HCT116 (cell line): ENCODE measurements at regions not wholly inside any gene's neighbourhood (a gene's known extent, or its start where the extent isn't known, plus 50 kb on each side); places are given as distances from the start of the nearest gene placed in this dataset.

Source experiments
- ATAC-seq: fragments of 200-7000 bp; cut with Tn5 transposase; 2 replicates; pipeline ENCODE4 v1.9.1; 2020; ENCODE audit warnings: mild to moderate bottlenecking, moderate library complexity
- BruUV-seq: library from RNA; stranded (reverse); fragments of 400-500 nt; replicated peaks from 2 replicates; lab custom pipeline; 2021; lab: Mats Ljungman, UMichigan
- CTCF ChIA-PET: fragments of 300-600 bp; sonication (Branson Sonifier 250); formaldehyde crosslinking; loops from one replicate; lab custom pipeline; 2021; ENCODE audit warnings: antibody characterized with exemption; lab: Charles Lee
- POLR2A ChIA-PET: fragments of 300-600, 350-600 bp; sonication (Branson Sonifier 250); formaldehyde crosslinking; loops from one replicate; lab custom pipeline; 2021; ENCODE audit warnings: antibody characterized with exemption; lab: Charles Lee
- RAD21 ChIA-PET, 2 experiments: fragments of 300-600 bp; sonication (Branson Sonifier 250); formaldehyde crosslinking; loops; one replicate each; lab custom pipeline; 2023; ENCODE audit warnings: low total read pairs in 2 of 2; ENCODE audit not compliant: uncharacterized antibody in 2 of 2, unreplicated experiment in 2 of 2, low non-redundant PET in 1 of 2; lab: Charles Lee
- DNase-seq: peaks from one replicate; pipeline ENCODE4 v3.0.0-alpha.2; 2010; ENCODE audit warnings: low read depth, low spot score
- H2AFZ ChIP-seq: fragments of 200-600 bp; shearing (Covaris generic), sonication (generic); 2 replicates; pipeline ENCODE4 v1.6.1; 2017; ENCODE audit warnings: low read depth, mixed run types, mixed read lengths, antibody characterized with exemption, low read length; ENCODE audit not compliant: poor library complexity, severe bottlenecking
- H3K27ac ChIP-seq: 2 replicates; pipeline ENCODE4 v1.5.1; 2012; ENCODE audit warnings: low read depth, low read length
- H3K27me3 ChIP-seq: fragments of 200-600 bp; sonication (generic); 2 replicates; pipeline ENCODE4 v1.6.1; 2016; ENCODE audit warnings: mixed run types, low read length, mixed read lengths; ENCODE audit not compliant: insufficient read depth
- H3K36me3 ChIP-seq, 2 experiments: fragments of 200-500 bp in 1 of 2; fragments of 200-600 bp in 1 of 2; sonication (Bioruptor generic) in 1 of 2; sonication (generic) in 1 of 2; 2 replicates each; pipeline versions ENCODE4 v1.5.1 to v1.6.1; 2014 to 2016; ENCODE audit warnings: low read length in 2 of 2, inconsistent platforms in 1 of 2, mixed read lengths in 1 of 2, mixed run types in 1 of 2; ENCODE audit not compliant: insufficient read depth in 2 of 2, control insufficient read depth in 1 of 2
- H3K4me1 ChIP-seq, 2 experiments: fragments of 200-600 bp in 1 of 2; sonication (generic) in 1 of 2; 2 replicates each; pipeline versions ENCODE4 v1.5.1 to v1.6.1; 2012 to 2017; ENCODE audit warnings: low read length in 2 of 2, inconsistent platforms in 1 of 2, mild to moderate bottlenecking in 1 of 2, mixed read lengths in 1 of 2, mixed run types in 1 of 2, moderate library complexity in 1 of 2; ENCODE audit not compliant: insufficient read depth in 2 of 2, control insufficient read depth in 1 of 2
- H3K4me2 ChIP-seq: fragments of 200-600 bp; sonication (generic); 2 replicates; pipeline ENCODE4 v1.6.1; 2017; ENCODE audit warnings: mixed run types, low read length, mixed read lengths
- H3K4me3 ChIP-seq, 2 experiments: fragments of 200-600 bp in 1 of 2; sonication (generic) in 1 of 2; replicated peaks in 1 of 2; 2 replicates each; pipeline ENCODE4 v1.5.1; 2011 to 2016; ENCODE audit warnings: low read length in 2 of 2, control low read depth in 1 of 2, low read depth in 1 of 2, mild to moderate bottlenecking in 1 of 2, mixed read lengths in 1 of 2, mixed run types in 1 of 2
- H3K79me2 ChIP-seq: fragments of 200-600 bp; sonication (generic); 2 replicates; pipeline ENCODE4 v1.6.1; 2017; ENCODE audit warnings: mild to moderate bottlenecking, mixed run types, low read length, moderate library complexity, mixed read lengths; ENCODE audit not compliant: insufficient read depth
- H3K9ac ChIP-seq: fragments of 200-600 bp; sonication (generic); 2 replicates; pipeline ENCODE4 v1.6.1; 2016; ENCODE audit warnings: low read length, mixed read lengths
- H3K9me2 ChIP-seq: fragments of 200-600 bp; sonication (generic), shearing (Covaris generic); 2 replicates; pipeline ENCODE4 v1.6.1; 2017; ENCODE audit warnings: mixed run types, mild to moderate bottlenecking, moderate library complexity; ENCODE audit not compliant: insufficient read depth
- H3K9me3 ChIP-seq, 2 experiments: fragments of 200-500 bp in 1 of 2; fragments of 200-600 bp in 1 of 2; sonication (Bioruptor generic) in 1 of 2; sonication (generic) in 1 of 2; 2 replicates each; pipeline ENCODE4 v1.6.1; 2014 to 2017; ENCODE audit warnings: low read length in 2 of 2, mixed read lengths in 2 of 2, inconsistent platforms in 1 of 2, low read depth in 1 of 2, mild to moderate bottlenecking in 1 of 2, mixed run types in 1 of 2, moderate library complexity in 1 of 2; ENCODE audit not compliant: control insufficient read depth in 1 of 2, insufficient read depth in 1 of 2
- H4K20me1 ChIP-seq: fragments of 200-600 bp; sonication (generic), shearing (Covaris generic); 2 replicates; pipeline ENCODE4 v1.6.1; 2017; ENCODE audit warnings: mixed run types, mild to moderate bottlenecking, moderate library complexity; ENCODE audit not compliant: insufficient read depth
- CEBPB ChIP-seq: IDR thresholded peaks from 2 replicates; pipeline ENCODE4 v1.6.1; 2012; ENCODE audit warnings: low read depth
- EGR1 ChIP-seq: IDR thresholded peaks from 2 replicates; pipeline ENCODE4 v1.6.1; 2012; ENCODE audit warnings: low read depth
- ELF1 ChIP-seq: IDR thresholded peaks from 2 replicates; pipeline ENCODE4 v1.6.1; 2012; ENCODE audit warnings: low read depth, borderline replicate concordance
- EZH2 ChIP-seq: fragments of 200-600 bp; sonication (generic); IDR thresholded peaks from 2 replicates; pipeline ENCODE4 v1.6.1; 2017; ENCODE audit warnings: antibody characterized with exemption, mixed run types
- EZH2phosphoT487 ChIP-seq: fragments of 200-600 bp; IDR thresholded peaks from 2 replicates; pipeline ENCODE4 v1.6.1; 2018; ENCODE audit warnings: antibody characterized with exemption, borderline replicate concordance
- FOSL1 ChIP-seq: IDR thresholded peaks from 2 replicates; pipeline ENCODE4 v1.6.1; 2012; ENCODE audit warnings: low read depth
- JUND ChIP-seq: IDR thresholded peaks from 2 replicates; pipeline ENCODE4 v1.6.1; 2012
- POLR2A ChIP-seq: IDR thresholded peaks from 2 replicates; pipeline ENCODE4 v1.7.0; 2011; ENCODE audit warnings: borderline replicate concordance; ENCODE audit not compliant: insufficient read depth, insufficient read length; ENCODE audit errors: extremely low read depth
- POLR2AphosphoS5 ChIP-seq: IDR thresholded peaks from 2 replicates; pipeline ENCODE4 v1.6.1; 2011; ENCODE audit warnings: mild to moderate bottlenecking, low read depth, low read length, moderate library complexity
- RAD21 ChIP-seq: IDR thresholded peaks from 2 replicates; pipeline ENCODE4 v1.6.1; 2012; ENCODE audit warnings: low read depth, mild to moderate bottlenecking
- SIN3A ChIP-seq: IDR thresholded peaks from 2 replicates; pipeline ENCODE4 v1.6.1; 2012; ENCODE audit warnings: low read depth
- SP1 ChIP-seq: IDR thresholded peaks from 2 replicates; pipeline ENCODE4 v1.6.1; 2012; ENCODE audit warnings: low read depth
- TCF7L2 ChIP-seq: IDR thresholded peaks from 2 replicates; pipeline ENCODE4 v1.7.0; 2011; ENCODE audit warnings: borderline replicate concordance, inconsistent platforms; ENCODE audit not compliant: insufficient read depth, insufficient read length; ENCODE audit errors: extremely low read depth
- ZFX ChIP-seq: fragments of 450-650 bp; IDR thresholded peaks from 2 replicates; pipeline ENCODE4 v1.6.1; 2017
- ZNF274 ChIP-seq: fragments of 200-500 bp; sonication (Bioruptor generic); IDR thresholded peaks from 2 replicates; pipeline ENCODE4 v1.6.1; 2014; ENCODE audit warnings: mild to moderate bottlenecking, low read depth, low read length, inconsistent platforms
- intact Hi-C: fragments of 100-400 bp; cut with micrococcal nuclease; formaldehyde crosslinking; loops from 2 replicates; pipeline ENCODE4 v1.10.0; 2022
- TF ChIP-seq, protein P1 (sequence below): IDR thresholded peaks from 2 replicates; pipeline ENCODE4 v1.6.1; 2012
- TF ChIP-seq, protein P2 (sequence below): IDR thresholded peaks from 2 replicates; pipeline ENCODE4 v1.6.1; 2012
- TF ChIP-seq, protein P3 (sequence below), 3 experiments: fragments of 200-600 bp in 1 of 3; sonication (generic) in 1 of 3; IDR thresholded peaks in 2 of 3; conservative IDR thresholded peaks in 1 of 3; 2 replicates each; pipeline ENCODE4 v1.5.1; 2012 to 2017; ENCODE audit warnings: low read depth in 2 of 3, low read length in 2 of 3, antibody characterized with exemption in 1 of 3, borderline replicate concordance in 1 of 3, control low read depth in 1 of 3, mild to moderate bottlenecking in 1 of 3, mixed read lengths in 1 of 3, mixed run types in 1 of 3, moderate library complexity in 1 of 3; ENCODE audit not compliant: insufficient read depth in 1 of 3

DNA sequence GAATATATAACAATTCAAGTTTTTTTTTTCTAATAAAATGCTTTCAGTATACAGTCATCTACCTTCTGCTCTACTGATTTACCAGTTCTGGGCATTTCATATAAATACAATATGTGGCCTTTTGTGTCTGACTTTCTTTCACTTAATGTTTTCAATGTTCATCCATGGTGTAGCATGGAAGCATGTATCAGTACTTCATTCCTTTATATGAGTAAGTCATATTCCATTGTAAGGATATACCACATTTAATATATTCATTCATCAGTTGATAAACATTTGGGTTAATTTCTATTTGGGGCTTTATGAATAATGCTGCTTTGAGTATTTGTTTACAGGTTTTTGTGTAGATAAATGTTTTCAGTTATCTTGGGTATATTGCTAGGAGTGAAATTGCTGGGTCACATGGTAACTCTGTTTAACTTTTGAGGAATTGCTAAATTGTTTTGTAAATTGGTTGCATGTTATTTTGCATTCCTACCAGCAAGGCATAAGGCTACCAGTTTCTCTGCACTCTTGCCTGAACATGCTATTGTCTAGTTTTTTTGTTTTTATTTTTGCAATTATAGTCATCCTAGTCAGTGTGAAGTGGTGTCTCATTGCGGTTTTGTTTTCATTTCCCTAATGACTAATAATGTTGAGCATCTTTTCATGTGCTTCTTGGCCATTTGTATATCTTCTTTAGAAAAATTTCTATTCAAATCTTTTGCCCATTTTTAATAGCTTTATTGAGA lies 206.1 kb downstream of the TM2D1 start:
- Histone ChIP-seq H2AFZ (no peak overlapping the region), H3K9me3 (no peaks in the 10 kb centered on the region), H3K4me1 (no peaks in the 10 kb centered on the region), H3K27me3 (no peaks in the 10 kb centered on the region), H3K9ac (no peak overlapping the region), H3K4me2 (no peak overlapping the region), H3K27ac (no peak overlapping the region), H3K4me3 (no peak overlapping the region), H4K20me1 (no peaks in the 10 kb centered on the region), H3K36me3 (no peaks in the 10 kb centered on the region), H3K9me2 (no peaks in the 10 kb centered on the region), H3K79me2 (no peaks in the 10 kb centered on the region)
- BruUV-seq: no TSS peak
- intact Hi-C loops: no loop called here
- ChIA-PET CTCF (no interaction called here), POLR2A (no interaction called here), RAD21 (no interaction called here)
- no peak for TF ChIP-seq CEBPB
- TF ChIP-seq ZFX: no peak
- no peak for TF ChIP-seq FOSL1
- TF ChIP-seq, protein P1, sequence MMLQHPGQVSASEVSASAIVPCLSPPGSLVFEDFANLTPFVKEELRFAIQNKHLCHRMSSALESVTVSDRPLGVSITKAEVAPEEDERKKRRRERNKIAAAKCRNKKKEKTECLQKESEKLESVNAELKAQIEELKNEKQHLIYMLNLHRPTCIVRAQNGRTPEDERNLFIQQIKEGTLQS: no peak
- no peak for TF ChIP-seq SP1
- TF ChIP-seq ZNF274: no peak
- no peak for TF ChIP-seq SIN3A
- no peak for TF ChIP-seq JUND
- TF ChIP-seq POLR2A: no peak
- no peak for TF ChIP-seq ELF1
- no peak for TF ChIP-seq EZH2phosphoT487
- TF ChIP-seq POLR2AphosphoS5: no peak
- no peak for TF ChIP-seq RAD21
- no peak for TF ChIP-seq TCF7L2
- TF ChIP-seq, protein P2, sequence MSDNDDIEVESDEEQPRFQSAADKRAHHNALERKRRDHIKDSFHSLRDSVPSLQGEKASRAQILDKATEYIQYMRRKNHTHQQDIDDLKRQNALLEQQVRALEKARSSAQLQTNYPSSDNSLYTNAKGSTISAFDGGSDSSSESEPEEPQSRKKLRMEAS: no peak
- no peak for TF ChIP-seq EZH2
- TF ChIP-seq, protein P3, sequence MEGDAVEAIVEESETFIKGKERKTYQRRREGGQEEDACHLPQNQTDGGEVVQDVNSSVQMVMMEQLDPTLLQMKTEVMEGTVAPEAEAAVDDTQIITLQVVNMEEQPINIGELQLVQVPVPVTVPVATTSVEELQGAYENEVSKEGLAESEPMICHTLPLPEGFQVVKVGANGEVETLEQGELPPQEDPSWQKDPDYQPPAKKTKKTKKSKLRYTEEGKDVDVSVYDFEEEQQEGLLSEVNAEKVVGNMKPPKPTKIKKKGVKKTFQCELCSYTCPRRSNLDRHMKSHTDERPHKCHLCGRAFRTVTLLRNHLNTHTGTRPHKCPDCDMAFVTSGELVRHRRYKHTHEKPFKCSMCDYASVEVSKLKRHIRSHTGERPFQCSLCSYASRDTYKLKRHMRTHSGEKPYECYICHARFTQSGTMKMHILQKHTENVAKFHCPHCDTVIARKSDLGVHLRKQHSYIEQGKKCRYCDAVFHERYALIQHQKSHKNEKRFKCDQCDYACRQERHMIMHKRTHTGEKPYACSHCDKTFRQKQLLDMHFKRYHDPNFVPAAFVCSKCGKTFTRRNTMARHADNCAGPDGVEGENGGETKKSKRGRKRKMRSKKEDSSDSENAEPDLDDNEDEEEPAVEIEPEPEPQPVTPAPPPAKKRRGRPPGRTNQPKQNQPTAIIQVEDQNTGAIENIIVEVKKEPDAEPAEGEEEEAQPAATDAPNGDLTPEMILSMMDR (IDR thresholded peaks at IDR 0.05 in 2 of 3, conservative IDR thresholded peaks at IDR 0.05 in 1 of 3; ENCODE audit: borderline replicate concordance in 1 of 3, insufficient read depth in 1 of 3, low read depth in 2 of 3, low read length in 2 of 3): no peak
- no peak for TF ChIP-seq EGR1
- ATAC-seq (no peak), DNase-seq (no peak)
